Chondrocyte (in vitro differentiated cells): ENCODE measurements at regions not wholly inside any gene's neighbourhood (a gene's known extent, or its start where the extent isn't known, plus 50 kb on each side); places are given as distances from the start of the nearest gene placed in this dataset.

ENCODE experiments used
- DNase-seq: peaks from one replicate; pipeline ENCODE4 v3.0.0; 2021; ENCODE audit warnings: mixed read lengths, low spot score
- H3K27ac Mint-ChIP-seq: one replicate; pipeline ENCODE4 v1.8.0; 2021; ENCODE audit warnings: mild to moderate bottlenecking, moderate library complexity, mixed read lengths; ENCODE audit not compliant: unreplicated experiment
- H3K27me3 Mint-ChIP-seq: 2 replicates; pipeline ENCODE4 v1.8.0; 2021; ENCODE audit warnings: low read depth, mixed read lengths
- H3K36me3 Mint-ChIP-seq: 2 replicates; pipeline ENCODE4 v1.8.0; 2021; ENCODE audit warnings: low read depth, mixed read lengths
- H3K4me1 Mint-ChIP-seq: 2 replicates; pipeline ENCODE4 v1.8.0; 2021; ENCODE audit warnings: low read depth, mild to moderate bottlenecking, mixed read lengths
- H3K4me3 Mint-ChIP-seq: one replicate; pipeline ENCODE4 v1.8.0; 2021; ENCODE audit warnings: mild to moderate bottlenecking, moderate library complexity, mixed read lengths; ENCODE audit not compliant: unreplicated experiment
- H3K9me3 Mint-ChIP-seq: 2 replicates; pipeline ENCODE4 v1.8.0; 2021; ENCODE audit warnings: low read depth, mixed read lengths
- TF ChIP-seq, protein P1 (sequence below): fragments of 200-600 bp; sonication (generic); IDR thresholded peaks from 2 replicates; pipeline ENCODE4 v1.5.0; 2021; ENCODE audit warnings: antibody characterized with exemption, mild to moderate bottlenecking, moderate library complexity

DNA sequence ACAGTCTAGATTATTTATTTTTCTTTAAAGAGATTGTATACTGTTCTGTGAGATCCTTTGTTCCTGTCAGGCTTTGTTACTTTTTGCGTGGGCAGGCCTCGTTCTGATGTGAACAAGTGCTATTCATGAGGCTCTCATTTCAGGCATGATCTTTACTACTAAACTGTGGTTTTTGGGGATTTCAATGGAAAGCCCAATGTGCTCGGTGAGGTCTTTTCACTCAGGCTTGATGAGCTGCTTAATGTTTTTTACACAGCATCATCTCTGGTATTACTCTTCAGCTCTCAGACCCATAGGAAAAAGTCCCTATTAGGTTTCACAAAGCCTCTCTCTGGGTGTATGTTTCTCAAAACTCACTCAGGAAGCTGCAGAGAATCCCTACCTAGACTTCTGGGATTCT, 419.4 kb downstream of the GPATCH2 start:
- H3K9me3 Mint-ChIP-seq = peaks cover 3% of the 10 kb centered on the region
- H3K27ac Mint-ChIP-seq = no peak overlapping the region
- H3K36me3 Mint-ChIP-seq = no peaks in the 10 kb centered on the region
- H3K4me3 Mint-ChIP-seq = no peak overlapping the region
- DNase-seq = no peak
- H3K27me3 Mint-ChIP-seq = no peaks in the 10 kb centered on the region
- TF ChIP-seq, protein P1, sequence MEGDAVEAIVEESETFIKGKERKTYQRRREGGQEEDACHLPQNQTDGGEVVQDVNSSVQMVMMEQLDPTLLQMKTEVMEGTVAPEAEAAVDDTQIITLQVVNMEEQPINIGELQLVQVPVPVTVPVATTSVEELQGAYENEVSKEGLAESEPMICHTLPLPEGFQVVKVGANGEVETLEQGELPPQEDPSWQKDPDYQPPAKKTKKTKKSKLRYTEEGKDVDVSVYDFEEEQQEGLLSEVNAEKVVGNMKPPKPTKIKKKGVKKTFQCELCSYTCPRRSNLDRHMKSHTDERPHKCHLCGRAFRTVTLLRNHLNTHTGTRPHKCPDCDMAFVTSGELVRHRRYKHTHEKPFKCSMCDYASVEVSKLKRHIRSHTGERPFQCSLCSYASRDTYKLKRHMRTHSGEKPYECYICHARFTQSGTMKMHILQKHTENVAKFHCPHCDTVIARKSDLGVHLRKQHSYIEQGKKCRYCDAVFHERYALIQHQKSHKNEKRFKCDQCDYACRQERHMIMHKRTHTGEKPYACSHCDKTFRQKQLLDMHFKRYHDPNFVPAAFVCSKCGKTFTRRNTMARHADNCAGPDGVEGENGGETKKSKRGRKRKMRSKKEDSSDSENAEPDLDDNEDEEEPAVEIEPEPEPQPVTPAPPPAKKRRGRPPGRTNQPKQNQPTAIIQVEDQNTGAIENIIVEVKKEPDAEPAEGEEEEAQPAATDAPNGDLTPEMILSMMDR = no peak
- H3K4me1 Mint-ChIP-seq = no peaks in the 10 kb centered on the region

DNA sequence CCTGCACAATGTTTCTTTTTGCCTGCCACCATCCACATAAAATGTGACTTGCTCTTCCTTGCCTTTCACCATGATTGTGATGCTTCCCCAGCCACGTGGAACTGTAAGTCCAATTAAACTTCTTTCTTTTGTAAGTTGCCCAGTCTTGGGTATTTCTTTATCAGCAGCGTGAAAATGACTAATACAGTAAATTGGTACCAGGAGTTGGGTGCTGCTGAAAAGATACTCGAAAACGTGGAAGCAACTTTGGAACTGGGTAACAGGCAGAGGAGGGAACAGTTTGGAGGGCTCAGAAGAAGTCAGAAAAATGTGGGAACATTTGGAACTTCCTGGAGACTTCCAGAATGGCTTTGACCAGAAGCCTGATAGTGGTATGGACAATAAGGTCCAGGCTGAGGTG, 425.3 kb downstream of the GPATCH2 start:
- TF ChIP-seq, protein P1 = no peak
- no peak overlapping the region for H3K4me3 Mint-ChIP-seq
- DNase-seq = no peak

DNA sequence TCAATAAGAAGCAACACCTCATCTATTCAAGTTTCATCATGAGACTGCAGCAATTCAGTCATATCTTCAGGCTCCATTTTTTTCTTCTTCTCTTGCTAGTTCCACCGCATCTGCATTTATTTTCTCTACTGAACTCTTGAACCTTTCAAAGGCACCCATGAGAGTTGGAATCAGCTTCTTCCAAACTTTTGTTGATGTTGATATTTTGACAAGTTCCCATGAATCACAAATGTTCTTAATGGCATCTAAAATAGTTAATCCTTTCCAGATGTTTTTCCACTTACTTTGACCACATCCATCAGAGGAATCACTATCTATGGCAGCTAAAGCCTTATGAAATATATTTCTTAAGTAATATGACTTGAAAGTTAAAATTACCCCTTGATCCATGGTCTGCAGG, 434.3 kb downstream of the GPATCH2 start:
- H3K36me3 Mint-ChIP-seq = no peaks in the 10 kb centered on the region
- H3K27ac Mint-ChIP-seq = no peak overlapping the region
- peaks cover 8% of the 10 kb centered on the region for H3K9me3 Mint-ChIP-seq
- H3K4me1 Mint-ChIP-seq = no peaks in the 10 kb centered on the region
- no peaks in the 10 kb centered on the region for H3K27me3 Mint-ChIP-seq
- DNase-seq = no peak
- H3K4me3 Mint-ChIP-seq = no peak overlapping the region
- TF ChIP-seq, protein P1 = no peak

More for the DNA sequence above, 425.3 kb downstream of the GPATCH2 start:
- Mint-ChIP-seq H3K36me3 (peaks cover 2% of the 10 kb centered on the region), H3K9me3 (peaks cover 13% of the 10 kb centered on the region), H3K27me3 (no peaks in the 10 kb centered on the region), H3K4me1 (no peaks in the 10 kb centered on the region), H3K27ac (no peak overlapping the region)

DNA sequence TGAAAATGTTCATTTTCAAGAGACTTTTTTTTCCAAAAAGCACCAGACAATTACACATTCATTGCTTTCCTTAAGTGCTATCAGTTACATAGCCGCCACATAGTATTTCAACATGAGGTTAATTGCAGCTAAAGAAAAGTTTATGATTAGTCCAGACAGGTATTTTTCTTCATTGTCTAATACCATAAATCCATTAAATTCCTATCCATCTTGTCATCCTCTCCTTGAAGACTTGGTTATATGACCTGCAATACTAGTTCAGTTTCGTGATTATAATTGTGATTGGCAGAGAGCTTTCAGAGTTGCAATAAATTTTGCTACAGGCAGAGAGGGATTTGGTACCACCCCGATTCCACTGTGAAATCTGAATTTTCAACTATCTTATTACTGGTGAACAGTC, 437.7 kb downstream of the GPATCH2 start:
- Mint-ChIP-seq H3K4me3 (no peak overlapping the region), H3K27me3 (no peaks in the 10 kb centered on the region), H3K36me3 (no peaks in the 10 kb centered on the region), H3K4me1 (no peaks in the 10 kb centered on the region), H3K27ac (no peak overlapping the region), H3K9me3 (peaks cover 14% of the 10 kb centered on the region)
- TF ChIP-seq, protein P1 = no peak
- no peak for DNase-seq

DNA sequence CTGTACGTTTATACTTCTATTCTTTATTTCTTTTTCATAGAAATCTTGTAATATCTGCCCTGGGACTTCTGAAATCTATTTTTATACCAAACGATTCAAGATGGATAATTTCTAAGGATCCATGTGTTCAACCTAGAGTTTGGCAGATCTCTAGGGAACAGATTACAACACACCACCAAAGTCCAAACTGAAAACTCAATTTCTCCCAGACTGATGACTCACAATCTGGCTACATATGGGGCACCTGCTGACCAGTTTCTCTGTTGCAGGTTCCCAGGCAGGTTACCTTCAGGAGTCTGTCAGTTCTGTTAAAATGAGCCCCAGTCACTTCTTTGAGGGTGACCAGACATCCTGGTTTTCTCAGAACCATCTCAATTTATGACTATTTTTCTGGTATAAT, 439.4 kb downstream of the GPATCH2 start:
- H3K36me3 Mint-ChIP-seq = no peaks in the 10 kb centered on the region
- TF ChIP-seq, protein P1 = no peak
- peaks cover 15% of the 10 kb centered on the region for H3K9me3 Mint-ChIP-seq
- H3K27ac Mint-ChIP-seq = no peak overlapping the region
- no peaks in the 10 kb centered on the region for H3K27me3 Mint-ChIP-seq
- no peak for DNase-seq
- no peaks in the 10 kb centered on the region for H3K4me1 Mint-ChIP-seq
- H3K4me3 Mint-ChIP-seq = no peak overlapping the region
